Endothelial cell of umbilical vein (primary cell): ENCODE measurements at regions not wholly inside any gene's neighbourhood (a gene's known extent, or its start where the extent isn't known, plus 50 kb on each side); places are given as distances from the start of the nearest gene placed in this dataset.

Source experiments
- BruUV-seq: library from RNA; stranded (reverse); fragments of 400-500 nt; replicated peaks from 2 replicates; lab custom pipeline; 2021; lab: Mats Ljungman, UMichigan
- CTCF ChIA-PET: fragments of 300-600, 350-600 bp; sonication (Branson Sonifier 250); formaldehyde crosslinking; loops from one replicate; lab custom pipeline; 2021; ENCODE audit warnings: antibody characterized with exemption, inconsistent platforms; lab: Charles Lee
- POLR2A ChIA-PET: fragments of 300-600, 350-600 bp; sonication (Branson Sonifier 250); formaldehyde crosslinking; loops from one replicate; lab custom pipeline; 2021; ENCODE audit warnings: antibody characterized with exemption, inconsistent platforms; lab: Charles Lee
- DNase-seq: peaks from one replicate; pipeline ENCODE4 v3.0.0-alpha.2; 2011; ENCODE audit warnings: low read depth, low spot score
- FAIRE-seq: peaks from 2 replicates; lab custom pipeline; 2011; peaks lifted over from hg19 to GRCh38; lab: Jason Lieb, UNC
- H2AFZ ChIP-seq: 2 replicates; pipeline ENCODE4 v1.6.0; 2012; ENCODE audit warnings: low read depth, low read length, control low read depth, inconsistent platforms
- H3K27ac ChIP-seq: 2 replicates; pipeline ENCODE4 v1.5.1; 2011; ENCODE audit warnings: low read depth, mild to moderate bottlenecking, control low read depth, low read length, moderate library complexity; ENCODE audit not compliant: insufficient read depth
- H3K27me3 ChIP-seq, 2 experiments: 2 replicates each; pipeline versions ENCODE4 v1.6.0 to v1.6.1; 2011; ENCODE audit warnings: low read length in 2 of 2, mixed read lengths in 1 of 2; ENCODE audit not compliant: control insufficient read depth in 2 of 2, insufficient read depth in 2 of 2
- H3K36me3 ChIP-seq, 2 experiments: 2 replicates in 1 of 2; 3 replicates in 1 of 2; pipeline ENCODE4 v1.5.1; 2011; ENCODE audit warnings: low read length in 2 of 2, mild to moderate bottlenecking in 1 of 2, moderate library complexity in 1 of 2; ENCODE audit not compliant: control insufficient read depth in 2 of 2, insufficient read depth in 2 of 2; ENCODE audit errors: extremely low read depth in 1 of 2
- H3K4me1 ChIP-seq: 3 replicates; pipeline ENCODE4 v1.5.1; 2011; ENCODE audit warnings: mild to moderate bottlenecking, low read length; ENCODE audit not compliant: control insufficient read depth, insufficient read depth; ENCODE audit errors: extremely low read depth
- H3K4me2 ChIP-seq: 2 replicates; pipeline ENCODE4 v1.6.1; 2011; ENCODE audit warnings: low read length, control low read depth, mixed read lengths; ENCODE audit not compliant: insufficient read depth
- H3K4me3 ChIP-seq, 3 experiments: fragments of 200-600 bp in 1 of 3; sonication (generic), shearing (Covaris generic) in 1 of 3; replicated peaks in 1 of 3; 2 replicates each; pipeline ENCODE4 v1.5.1; 2011 to 2016; ENCODE audit warnings: control low read depth in 3 of 3, low read length in 3 of 3, mild to moderate bottlenecking in 2 of 3, inconsistent platforms in 1 of 3, low read depth in 1 of 3, moderate library complexity in 1 of 3; ENCODE audit not compliant: insufficient read depth in 1 of 3
- H3K79me2 ChIP-seq: 2 replicates; pipeline ENCODE4 v1.6.0; 2012; ENCODE audit warnings: low read length, inconsistent platforms; ENCODE audit not compliant: control insufficient read depth, insufficient read depth
- H3K9ac ChIP-seq: replicated peaks from 2 replicates; pipeline ENCODE3; 2011; ENCODE audit warnings: low read length, control low read depth; ENCODE audit not compliant: insufficient read depth; ENCODE audit errors: extremely low read depth
- H3K9me1 ChIP-seq: replicated peaks from 3 replicates; pipeline ENCODE4 v1.6.0; 2011; ENCODE audit warnings: mild to moderate bottlenecking, low read length; ENCODE audit not compliant: control insufficient read depth, insufficient read depth; ENCODE audit errors: extremely low read depth
- H3K9me3 ChIP-seq: replicated peaks from 2 replicates; pipeline ENCODE4 v1.5.1; 2012; ENCODE audit warnings: low read length, inconsistent platforms; ENCODE audit not compliant: control insufficient read depth, insufficient read depth
- H4K20me1 ChIP-seq: replicated peaks from 2 replicates; pipeline ENCODE3; 2011; ENCODE audit warnings: mild to moderate bottlenecking, low read length; ENCODE audit not compliant: control insufficient read depth, insufficient read depth; ENCODE audit errors: extremely low read depth
- EZH2 ChIP-seq: IDR thresholded peaks from 2 replicates; pipeline ENCODE4 v1.6.1; 2012; ENCODE audit warnings: borderline replicate concordance, low read depth, mild to moderate bottlenecking, moderate library complexity, low read length, inconsistent platforms; ENCODE audit not compliant: severe bottlenecking
- FOS ChIP-seq: IDR thresholded peaks from 2 replicates; pipeline ENCODE4 v1.6.1; 2011; ENCODE audit warnings: mild to moderate bottlenecking, low read length, moderate library complexity, borderline replicate concordance; ENCODE audit not compliant: insufficient read depth
- GATA2 ChIP-seq: IDR thresholded peaks from 2 replicates; pipeline ENCODE4 v1.7.0; 2011; ENCODE audit warnings: low read depth, mild to moderate bottlenecking, moderate library complexity, mixed read lengths, low read length; ENCODE audit not compliant: insufficient read length, insufficient read depth
- JUN ChIP-seq: IDR thresholded peaks from 2 replicates; pipeline ENCODE4 v1.6.1; 2011; ENCODE audit warnings: borderline replicate concordance, low read depth; ENCODE audit not compliant: insufficient read length, insufficient read depth
- MYC ChIP-seq: IDR thresholded peaks from one replicate; pipeline ENCODE4 v1.6.1; 2011; ENCODE audit warnings: mild to moderate bottlenecking, low read depth, low read length
- POLR2A ChIP-seq: IDR thresholded peaks from 2 replicates; pipeline ENCODE4 v1.6.1; 2012; ENCODE audit warnings: low read depth, mild to moderate bottlenecking, control low read depth, low read length
- POLR2AphosphoS5 ChIP-seq: IDR thresholded peaks from 2 replicates; pipeline ENCODE4 v1.6.1; 2012; ENCODE audit warnings: low read depth, mild to moderate bottlenecking, control low read depth, low read length, moderate library complexity; ENCODE audit not compliant: insufficient read depth
- dilution Hi-C: fragments of 300-500 bp; cut with MboI; formaldehyde crosslinking; loops from one replicate; pipeline ENCODE4 v1.15.0; 2019; ENCODE audit warnings: low sequenced_read_pairs; ENCODE audit not compliant: extremely low pct_ligation_motif_present
- intact Hi-C: fragments of 100-400 bp; cut with micrococcal nuclease; formaldehyde crosslinking; loops from one replicate; pipeline ENCODE4 v1.10.0; 2022
- TF ChIP-seq, protein P1 (sequence below), 2 donors: IDR thresholded peaks; 1 replicate in 1 of 2; 2 replicates in 1 of 2; pipeline ENCODE4 v1.5.1; 2011; ENCODE audit warnings: low read length in 2 of 2, mild to moderate bottlenecking in 2 of 2, moderate library complexity in 2 of 2, control low read depth in 1 of 2, inconsistent platforms in 1 of 2, low read depth in 1 of 2; ENCODE audit not compliant: insufficient read depth in 1 of 2; ENCODE audit errors: extremely low read depth in 1 of 2
- TF ChIP-seq, protein P2 (sequence below): IDR thresholded peaks from 2 replicates; pipeline ENCODE4 v1.6.1; 2011; ENCODE audit not compliant: insufficient read depth, insufficient read length

DNA sequence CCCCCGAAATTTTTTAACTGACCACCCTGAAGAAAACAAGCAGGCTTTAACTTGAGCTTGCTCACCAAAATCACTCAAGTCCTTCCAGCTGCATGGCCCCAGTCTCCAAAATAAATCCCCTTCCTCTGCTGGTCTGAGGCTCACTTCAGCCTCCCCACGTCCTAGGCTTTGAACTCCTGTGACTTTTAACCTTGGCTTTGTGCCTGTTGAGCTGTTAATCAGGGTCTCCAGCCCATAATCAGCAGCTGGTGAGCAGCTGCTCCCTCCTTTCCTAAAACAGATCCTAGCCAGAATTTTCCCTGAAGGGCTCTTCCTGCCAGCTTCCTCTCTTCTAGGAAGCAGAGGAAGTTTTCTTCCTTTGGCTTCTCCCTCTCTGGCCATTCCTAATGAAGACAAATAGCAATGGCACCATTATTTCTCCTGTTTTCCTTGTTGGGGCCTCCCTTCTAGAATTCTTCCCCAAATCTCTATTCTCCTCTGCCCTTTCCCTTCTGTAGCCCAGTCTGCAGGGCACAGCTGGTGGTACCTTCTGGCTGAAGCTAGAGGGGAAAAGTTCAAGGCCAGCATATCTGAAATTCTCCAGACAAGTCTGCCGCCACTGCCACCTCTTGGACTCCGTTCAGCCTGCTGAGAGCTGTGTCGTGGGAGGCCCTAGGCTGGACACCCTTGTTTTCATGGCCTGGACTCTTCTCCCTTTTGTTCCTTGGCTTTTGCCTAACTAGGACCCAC, 152.1 kb downstream of the NOC3L start:
- DNase-seq (no peak), FAIRE-seq (no peak)
- ChIA-PET CTCF (no interaction called here), POLR2A (no interaction called here)
- H3K9me1 ChIP-seq = no peaks in the 10 kb centered on the region
- H3K27ac ChIP-seq = no peak overlapping the region
- H2AFZ ChIP-seq = no peak overlapping the region
- H3K36me3 ChIP-seq = no peaks in the 10 kb centered on the region
- BruUV-seq = no TSS peak
- dilution Hi-C loops = no loop called here
- intact Hi-C loops = no loop called here
- TF ChIP-seq FOS (no peak), GATA2 (no peak), EZH2 (no peak), MYC (no peak), POLR2A (no peak), JUN (no peak), POLR2AphosphoS5 (no peak)
- TF ChIP-seq, protein P1, sequence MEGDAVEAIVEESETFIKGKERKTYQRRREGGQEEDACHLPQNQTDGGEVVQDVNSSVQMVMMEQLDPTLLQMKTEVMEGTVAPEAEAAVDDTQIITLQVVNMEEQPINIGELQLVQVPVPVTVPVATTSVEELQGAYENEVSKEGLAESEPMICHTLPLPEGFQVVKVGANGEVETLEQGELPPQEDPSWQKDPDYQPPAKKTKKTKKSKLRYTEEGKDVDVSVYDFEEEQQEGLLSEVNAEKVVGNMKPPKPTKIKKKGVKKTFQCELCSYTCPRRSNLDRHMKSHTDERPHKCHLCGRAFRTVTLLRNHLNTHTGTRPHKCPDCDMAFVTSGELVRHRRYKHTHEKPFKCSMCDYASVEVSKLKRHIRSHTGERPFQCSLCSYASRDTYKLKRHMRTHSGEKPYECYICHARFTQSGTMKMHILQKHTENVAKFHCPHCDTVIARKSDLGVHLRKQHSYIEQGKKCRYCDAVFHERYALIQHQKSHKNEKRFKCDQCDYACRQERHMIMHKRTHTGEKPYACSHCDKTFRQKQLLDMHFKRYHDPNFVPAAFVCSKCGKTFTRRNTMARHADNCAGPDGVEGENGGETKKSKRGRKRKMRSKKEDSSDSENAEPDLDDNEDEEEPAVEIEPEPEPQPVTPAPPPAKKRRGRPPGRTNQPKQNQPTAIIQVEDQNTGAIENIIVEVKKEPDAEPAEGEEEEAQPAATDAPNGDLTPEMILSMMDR (IDR thresholded peaks at IDR 0.05; ENCODE audit: extremely low read depth in 1 of 2, insufficient read depth in 1 of 2, low read depth in 1 of 2, low read length in 2 of 2) = no peak
- TF ChIP-seq, protein P2, sequence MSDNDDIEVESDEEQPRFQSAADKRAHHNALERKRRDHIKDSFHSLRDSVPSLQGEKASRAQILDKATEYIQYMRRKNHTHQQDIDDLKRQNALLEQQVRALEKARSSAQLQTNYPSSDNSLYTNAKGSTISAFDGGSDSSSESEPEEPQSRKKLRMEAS = no peak
- H3K4me1 ChIP-seq = no peaks in the 10 kb centered on the region
- no peak overlapping the region for H3K4me2 ChIP-seq
- H4K20me1 ChIP-seq = no peaks in the 10 kb centered on the region
- no peaks in the 10 kb centered on the region for H3K27me3 ChIP-seq
- no peak overlapping the region for H3K9ac ChIP-seq
- no peak overlapping the region for H3K4me3 ChIP-seq
- no peaks in the 10 kb centered on the region for H3K9me3 ChIP-seq
- H3K79me2 ChIP-seq = no peaks in the 10 kb centered on the region
